K562 (cell line): ENCODE measurements at regions not wholly inside any gene's neighbourhood (a gene's known extent, or its start where the extent isn't known, plus 50 kb on each side); places are given as distances from the start of the nearest gene placed in this dataset.

Source experiments
- LCOR ChIP-seq: sonication (generic); formaldehyde crosslinking; IDR thresholded peaks from 2 replicates; pipeline ENCODE4 v1.8.0; 2022; ENCODE audit warnings: mild to moderate bottlenecking, missing genetic modification reagents
- RAD21 ChIP-seq, 2 experiments: fragments of 250-450 bp in 1 of 2; fragments of 450-650 bp in 1 of 2; sonication (Bioruptor Pico) in 1 of 2; formaldehyde crosslinking in 1 of 2; IDR thresholded peaks in 1 of 2; conservative IDR thresholded peaks in 1 of 2; 2 replicates each; pipeline versions ENCODE4 v1.4.0 to v1.8.0; 2020 to 2022; ENCODE audit warnings: mild to moderate bottlenecking in 2 of 2, moderate library complexity in 1 of 2
- TSHZ1 ChIP-seq: fragments of 250-450 bp; sonication (Bioruptor Pico); IDR thresholded peaks from 2 replicates; pipeline ENCODE4 v1.4.0; 2020; ENCODE audit warnings: mild to moderate bottlenecking, moderate library complexity
- ZNF263 ChIP-seq: sonication (generic); formaldehyde crosslinking; IDR thresholded peaks from 2 replicates; pipeline ENCODE4 v1.8.0; 2022; ENCODE audit warnings: mild to moderate bottlenecking, missing genetic modification reagents, borderline replicate concordance
- ZNF318 ChIP-seq, 2 experiments: fragments of 450-650 bp; IDR thresholded peaks; 2 replicates each; pipeline ENCODE4 v1.6.1; 2016; ENCODE audit warnings: mild to moderate bottlenecking in 2 of 2, borderline replicate concordance in 1 of 2, low read depth in 1 of 2, moderate library complexity in 1 of 2
- ZNF609 ChIP-seq: sonication (generic); formaldehyde crosslinking; IDR thresholded peaks from 2 replicates; pipeline ENCODE4 v1.8.1; 2023; ENCODE audit warnings: missing genetic modification reagents, mild to moderate bottlenecking, borderline replicate concordance

- TF ChIP-seq TSHZ1 (CRISPR knock-in tag) (no peak), ZNF263 (CRISPR knock-in tag) (peak; percentile 93), RAD21 (CRISPR knock-in tag; conservative IDR thresholded peaks at IDR 0.05 in 1 of 2, IDR thresholded peaks at IDR 0.05 in 1 of 2) (no peak), LCOR (CRISPR knock-in tag) (no peak), ZNF609 (CRISPR knock-in tag) (no peak), ZNF318 (IDR thresholded peaks at IDR 0.05; ENCODE audit: borderline replicate concordance in 1 of 2, low read depth in 1 of 2) (no peak)
Observed at GRCh38 chr6:14638906-14639761, 521.6 kb downstream of the CD83 start (continued).
